HuH-7.5 (cell line): ENCODE measurements at regions not wholly inside any gene's neighbourhood (a gene's known extent, or its start where the extent isn't known, plus 50 kb on each side); places are given as distances from the start of the nearest gene placed in this dataset.
"Not testable (repeated sequence)": the region's sequence is repeated elsewhere in the genome, so short reads cannot be mapped to it uniquely, and the experiment has no call there.

Experiments used
- DNase-seq: peaks from one replicate; pipeline ENCODE4 v3.0.0; 2011; ENCODE audit warnings: low spot score

DNA sequence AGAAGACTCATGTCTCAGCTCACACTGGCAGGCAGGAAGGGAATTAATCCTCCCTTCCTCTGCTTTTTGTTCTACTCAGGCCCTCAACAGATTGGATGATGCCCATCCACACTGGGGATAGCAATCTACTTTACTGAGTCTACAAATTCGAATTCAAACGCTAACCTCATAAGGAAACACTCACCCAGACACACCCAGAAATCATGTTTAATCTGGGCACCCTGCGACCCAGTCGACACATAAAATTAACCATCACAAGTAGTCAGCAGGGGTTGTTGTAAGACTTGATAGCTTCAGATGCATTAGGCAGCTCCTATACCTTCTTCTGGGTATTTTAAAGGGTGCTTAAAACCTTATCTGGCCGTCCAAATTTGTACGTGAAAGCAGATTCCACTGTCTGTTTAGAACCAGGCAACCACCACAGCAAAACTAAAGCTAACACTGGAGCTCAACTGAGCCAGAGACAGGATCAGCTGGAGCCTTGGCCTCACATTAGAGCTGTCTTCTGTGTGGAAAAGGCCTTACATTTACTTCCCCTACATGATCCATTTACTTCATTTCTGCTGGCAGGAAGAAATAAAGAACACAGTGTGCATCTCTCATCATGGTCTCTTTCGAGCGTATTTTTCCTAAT lies 407.3 kb upstream of the PPP2R3A start:
- no peak for DNase-seq

DNA sequence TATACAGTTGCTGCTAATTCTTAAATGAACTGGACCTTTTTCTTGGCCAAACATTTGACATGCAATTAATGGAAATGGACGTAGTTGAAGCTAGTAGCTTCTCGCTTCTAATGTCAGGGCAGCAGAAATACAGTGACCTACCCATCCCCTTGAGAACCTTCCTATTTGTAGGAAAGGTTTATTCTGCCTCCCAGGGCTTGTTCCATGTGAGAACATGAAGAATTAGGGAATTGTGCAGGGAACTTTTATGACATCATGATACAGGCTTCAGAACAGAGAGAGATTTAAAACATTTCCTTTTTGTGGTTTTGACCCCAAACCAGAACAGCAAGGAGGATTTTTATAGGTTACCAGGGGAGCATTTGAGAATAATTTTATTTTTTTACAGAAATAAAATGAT lies 406.6 kb upstream of the PPP2R3A start:
- DNase-seq, result no peak

DNA sequence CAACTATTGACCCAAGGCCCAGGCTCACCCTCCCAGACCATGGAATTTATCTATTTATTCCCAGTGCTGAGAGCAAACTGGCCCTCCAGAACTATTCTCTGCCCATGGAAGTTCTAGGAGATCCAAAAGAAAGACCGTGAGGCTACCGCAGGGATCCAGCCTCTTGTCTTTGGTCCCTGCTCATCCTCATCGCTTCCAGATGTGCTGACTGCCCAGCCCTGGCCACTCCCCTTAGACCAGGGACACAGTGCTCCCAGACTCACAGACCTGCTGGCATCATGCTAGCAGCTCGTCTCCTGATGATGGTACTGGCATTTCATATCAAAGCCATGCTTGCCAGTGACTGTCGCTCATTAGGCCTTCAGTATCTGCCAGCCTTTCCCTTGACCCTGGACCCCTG lies 405.7 kb upstream of the PPP2R3A start:
- no peak for DNase-seq

DNA sequence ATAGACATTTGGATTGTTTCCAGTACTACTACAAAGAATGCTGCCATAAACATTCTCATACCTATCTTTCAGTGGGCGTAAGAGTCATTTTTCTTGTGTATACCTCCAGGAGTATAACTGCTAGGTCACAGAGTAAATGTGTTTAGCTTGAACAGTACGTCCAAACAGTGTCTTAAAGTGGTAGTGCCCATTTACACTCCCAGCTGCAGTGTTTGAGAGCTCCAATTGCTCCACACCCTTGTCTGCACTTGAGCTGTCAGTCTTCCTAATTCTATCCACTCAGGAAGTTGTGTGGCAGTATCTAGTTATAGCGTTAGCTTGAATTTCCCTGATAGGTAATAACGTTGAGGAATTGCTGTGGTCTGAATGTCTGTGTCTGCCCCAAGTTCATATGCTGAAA lies 404.7 kb upstream of the PPP2R3A start:
- no peak for DNase-seq

DNA sequence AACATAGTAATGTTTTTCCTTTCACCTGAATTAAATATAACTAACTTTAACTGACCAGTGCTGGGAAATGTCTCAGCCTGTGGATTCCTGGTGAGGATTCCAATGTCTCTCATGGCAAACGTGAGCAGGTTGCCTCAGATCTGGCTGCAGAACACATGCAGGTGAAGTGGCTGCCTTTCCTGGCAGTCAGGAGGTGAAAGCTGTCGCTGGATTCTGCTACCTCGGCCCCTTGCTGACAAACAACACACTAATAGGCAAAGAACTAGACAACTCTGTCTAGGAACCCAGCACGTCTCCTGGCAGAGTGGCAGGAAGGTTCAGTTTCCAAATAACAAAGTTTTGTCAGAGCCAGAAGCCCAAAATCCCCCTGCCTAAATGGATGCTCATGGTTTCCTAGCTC lies 400.8 kb upstream of the PPP2R3A start:
- DNase-seq, result no peak

DNA sequence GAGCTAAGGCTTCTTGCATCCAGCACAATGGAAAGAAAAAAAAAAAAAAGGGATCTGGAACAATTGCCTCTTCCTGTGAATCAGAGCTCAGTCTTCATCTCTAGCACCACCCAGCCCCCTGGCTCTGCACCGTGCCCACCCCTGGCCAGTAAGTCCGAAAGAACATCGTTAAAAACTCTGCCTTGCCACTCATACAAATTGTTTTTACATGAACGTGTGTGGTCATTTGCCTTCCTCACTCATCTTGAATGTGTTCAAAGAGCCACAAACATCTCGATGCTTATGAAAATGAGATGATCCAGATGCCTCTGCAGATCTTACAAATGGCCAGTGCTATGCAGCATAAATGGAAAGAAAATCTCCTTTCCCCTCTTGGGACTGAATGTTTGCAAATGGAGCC lies 400.0 kb upstream of the PPP2R3A start:
- no peak for DNase-seq

DNA sequence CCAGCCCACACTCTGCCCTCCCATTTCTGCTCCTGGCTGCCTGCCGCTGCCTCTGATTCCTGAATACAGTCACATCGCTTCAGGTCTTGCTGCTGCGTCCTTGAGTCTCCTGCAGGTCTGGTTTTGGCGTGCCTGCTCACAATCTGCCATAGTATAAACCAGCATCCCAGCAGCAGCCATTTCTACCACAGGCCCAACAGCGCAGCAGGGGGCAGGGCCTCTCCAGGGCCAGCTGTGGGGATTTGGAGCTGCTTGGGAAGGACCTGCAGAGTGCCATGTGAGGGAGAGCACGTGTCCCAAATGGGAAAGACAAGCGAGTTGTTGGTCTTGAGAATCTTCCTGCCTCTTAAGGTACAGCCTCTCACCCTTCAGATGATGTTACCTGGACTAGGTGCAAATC lies 398.3 kb upstream of the PPP2R3A start:
- no peak for DNase-seq

DNA sequence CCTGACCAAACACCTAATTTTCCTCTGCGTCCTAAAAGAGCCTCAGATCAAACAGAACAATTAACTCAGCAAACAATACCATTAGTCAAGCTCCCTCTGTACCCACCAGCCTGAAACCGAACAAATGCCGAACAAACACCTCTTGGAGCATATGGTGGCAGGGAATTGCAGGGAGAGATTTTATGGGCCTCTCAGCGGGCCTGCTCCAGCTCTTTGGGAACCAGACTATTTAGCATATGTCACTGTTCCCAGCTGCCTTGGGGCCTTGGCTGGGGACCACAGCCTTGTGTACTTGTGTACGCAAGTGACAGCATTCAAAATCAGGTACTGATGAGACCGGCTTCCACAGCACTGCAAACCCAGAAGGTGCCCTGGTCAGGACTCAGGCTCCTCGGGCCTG lies 388.8 kb upstream of the PPP2R3A start:
- DNase-seq, result no peak

DNA sequence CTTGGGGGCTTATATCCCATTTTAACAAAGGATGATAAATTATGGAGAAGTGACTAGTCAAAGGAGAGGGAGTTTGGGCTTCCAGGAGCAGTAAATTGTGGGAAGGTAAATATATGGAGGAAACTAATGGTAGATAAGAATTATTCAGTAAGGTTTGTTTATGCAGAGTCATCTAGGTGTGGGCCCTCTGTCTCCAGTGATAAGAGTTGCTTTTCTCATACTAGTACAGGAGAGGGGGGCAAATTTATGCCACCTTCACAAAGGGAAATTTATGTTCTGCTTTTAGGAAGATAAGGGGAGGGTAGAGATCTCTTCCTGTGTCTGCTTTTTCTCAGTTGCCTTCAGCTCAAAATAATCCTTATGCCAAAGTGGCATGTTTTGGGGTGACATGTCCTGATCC lies 383.7 kb upstream of the PPP2R3A start:
- no peak for DNase-seq

DNA sequence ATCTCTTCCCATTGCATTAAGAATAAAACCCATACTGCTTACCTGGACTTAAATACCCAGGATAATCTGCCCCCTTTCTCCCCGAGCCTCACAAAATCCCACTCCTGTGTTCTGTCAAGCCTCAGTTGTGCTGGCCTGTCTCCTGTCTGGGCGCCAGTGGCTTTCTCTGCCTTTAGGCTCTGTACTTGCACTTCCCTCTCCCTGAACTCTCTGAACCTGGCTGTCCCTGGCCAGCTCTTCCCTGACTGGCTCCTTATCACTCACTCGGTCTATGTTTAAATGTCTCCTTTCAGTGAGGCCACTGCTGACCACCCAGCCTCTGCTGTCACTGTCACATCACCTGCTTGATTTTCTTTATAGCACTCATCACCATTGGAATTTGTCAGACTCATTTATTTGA lies 382.7 kb upstream of the PPP2R3A start:
- no peak for DNase-seq

DNA sequence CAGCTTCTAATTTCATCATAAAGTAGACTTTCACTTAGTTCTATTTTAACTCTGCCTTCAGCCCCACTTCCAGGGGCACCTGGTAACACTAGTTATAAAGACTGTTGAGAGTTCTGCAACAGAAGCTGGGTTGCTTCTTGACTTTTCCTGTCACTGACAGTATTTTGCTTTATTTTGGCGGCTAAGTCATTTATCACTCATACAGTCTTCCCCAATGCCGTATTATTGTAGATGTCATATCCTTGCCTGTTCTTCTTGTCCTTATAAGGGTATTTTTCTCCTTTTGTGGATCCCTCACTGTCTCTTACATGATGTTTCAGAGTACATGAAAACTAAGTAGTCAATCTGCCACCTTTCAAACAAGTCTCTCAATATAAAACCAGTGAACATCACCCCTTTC lies 369.0 kb upstream of the PPP2R3A start:
- no peak for DNase-seq

DNA sequence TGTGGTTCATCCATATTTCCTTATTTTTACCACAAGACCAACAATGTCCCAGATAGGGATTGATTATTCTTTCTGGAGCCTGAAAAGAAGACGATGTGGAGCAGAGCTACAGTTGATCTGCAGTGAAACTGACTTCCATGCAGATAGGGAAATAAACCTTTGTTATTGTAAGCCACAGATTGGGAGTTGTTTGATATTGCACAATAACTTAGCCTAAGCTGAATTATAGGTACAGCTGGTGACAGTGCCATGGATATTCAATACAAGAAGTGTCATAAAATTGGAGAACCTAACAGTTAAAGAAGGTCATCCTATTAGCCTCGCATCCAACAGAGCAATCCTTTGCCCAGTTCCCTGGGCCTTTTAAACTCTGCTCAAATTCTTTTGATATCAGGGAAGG lies 367.7 kb upstream of the PPP2R3A start:
- DNase-seq, result no peak

DNA sequence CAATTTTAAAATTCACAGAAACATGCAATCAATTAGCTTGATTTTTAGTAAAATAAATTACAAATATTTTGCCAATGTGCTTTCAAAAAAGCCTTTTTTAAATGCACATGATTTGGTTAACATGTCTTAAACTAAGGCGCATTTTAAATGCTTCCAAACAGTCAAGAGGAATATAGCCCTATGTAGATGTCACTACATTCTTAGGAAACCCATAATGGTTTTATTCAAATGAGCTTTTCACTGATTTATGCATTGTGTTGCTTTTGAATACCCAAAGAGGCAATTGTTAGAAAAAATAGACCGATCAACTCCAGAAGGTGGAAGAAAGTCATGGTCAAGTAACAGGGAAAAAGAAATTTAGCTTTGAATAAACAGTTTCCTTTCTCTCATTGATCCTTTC lies 366.9 kb upstream of the PPP2R3A start:
- DNase-seq, result no peak

DNA sequence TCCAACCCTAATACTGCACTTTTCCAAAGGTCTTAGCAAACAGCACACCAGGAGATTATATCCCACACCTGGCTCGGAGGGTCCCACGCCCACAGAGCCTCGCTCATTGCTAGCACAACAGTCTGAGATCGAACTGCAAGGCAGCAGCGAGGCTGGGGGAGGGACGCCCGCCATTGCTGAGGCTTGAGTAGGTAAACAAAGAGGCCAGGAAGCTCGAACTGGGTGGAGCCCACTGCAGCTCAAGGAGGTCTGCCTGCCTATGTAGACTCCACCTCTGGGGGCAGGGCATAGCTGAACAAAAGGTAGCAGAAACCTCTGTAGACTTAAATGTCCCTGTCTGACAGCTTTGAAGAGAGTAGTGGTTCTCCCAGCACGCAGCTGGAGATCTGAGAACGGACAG lies 361.0 kb upstream of the PPP2R3A start:
- DNase-seq, result not testable (repeated sequence)

DNA sequence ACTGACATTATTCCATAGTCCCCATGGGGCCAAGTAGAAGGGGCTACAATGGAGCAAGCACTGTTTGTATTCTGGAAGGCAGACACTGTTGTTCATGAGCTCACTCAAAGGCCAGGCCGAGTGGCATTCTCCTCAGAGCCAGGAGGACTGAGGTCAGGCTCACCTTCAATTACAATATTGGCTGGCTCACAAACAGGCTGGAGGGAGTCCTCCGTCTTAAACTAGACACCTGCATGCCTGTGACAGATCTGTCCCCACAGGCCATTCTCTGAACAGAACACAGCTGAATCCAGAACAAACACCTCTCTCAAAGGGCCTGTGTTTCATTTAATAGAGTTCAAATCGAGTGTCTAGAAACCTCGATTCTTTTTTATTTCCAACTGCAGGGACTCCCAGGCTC lies 347.4 kb upstream of the PPP2R3A start:
- DNase-seq, result no peak

DNA sequence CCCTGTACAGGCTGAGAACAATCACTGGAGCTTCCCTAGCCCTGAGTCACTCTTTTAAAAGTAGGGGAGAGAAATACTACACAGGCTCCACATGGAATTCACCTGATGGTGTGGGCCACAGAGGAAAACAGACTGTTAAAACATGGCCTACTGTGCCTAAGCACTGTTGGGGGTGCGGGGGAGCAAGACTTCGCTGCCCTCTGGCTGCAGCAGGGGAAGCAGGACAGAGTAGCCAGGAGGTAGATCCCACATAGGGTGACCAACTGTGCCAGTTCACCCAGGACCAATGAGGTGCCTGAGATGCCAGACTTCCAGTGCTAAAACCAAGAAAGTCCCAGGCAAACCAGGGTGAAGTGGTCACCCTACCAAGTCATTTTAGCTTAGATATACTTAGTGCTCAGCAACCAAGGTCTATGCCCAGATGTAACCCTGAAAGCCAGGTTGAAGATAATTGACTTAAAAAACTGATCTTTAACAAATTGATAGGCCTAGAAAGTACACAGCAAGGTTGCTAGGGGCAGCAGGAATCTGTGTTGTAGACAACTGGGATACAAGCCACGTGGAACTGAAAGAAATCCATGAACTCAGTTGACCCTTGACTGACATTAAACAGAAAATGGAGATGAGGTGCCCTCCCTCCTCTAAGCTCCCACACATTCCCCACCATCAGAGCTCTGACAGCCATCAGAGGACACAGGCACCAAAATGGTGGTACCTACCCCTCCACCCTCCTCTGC lies 344.2 kb upstream of the PPP2R3A start:
- DNase-seq, result no peak

DNA sequence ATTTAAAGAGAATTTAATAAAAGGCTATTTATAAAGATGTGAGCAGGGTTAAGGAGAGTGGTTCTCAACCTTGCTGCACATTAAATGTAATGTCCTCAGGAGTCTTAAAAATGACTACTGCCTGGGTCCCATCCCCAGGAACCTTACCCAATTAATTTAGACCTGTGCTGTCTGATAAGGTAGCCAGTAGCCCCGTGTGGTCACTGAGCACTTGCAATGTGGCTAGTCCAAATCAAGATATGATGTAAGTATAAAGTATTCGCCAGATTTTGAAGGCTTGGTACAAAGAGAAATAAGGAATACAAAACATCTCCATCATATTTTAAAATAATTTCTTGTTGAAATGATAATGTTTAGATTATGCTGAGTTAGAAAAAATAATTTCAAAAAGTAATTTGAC lies 343.3 kb upstream of the PPP2R3A start:
- no peak for DNase-seq

DNA sequence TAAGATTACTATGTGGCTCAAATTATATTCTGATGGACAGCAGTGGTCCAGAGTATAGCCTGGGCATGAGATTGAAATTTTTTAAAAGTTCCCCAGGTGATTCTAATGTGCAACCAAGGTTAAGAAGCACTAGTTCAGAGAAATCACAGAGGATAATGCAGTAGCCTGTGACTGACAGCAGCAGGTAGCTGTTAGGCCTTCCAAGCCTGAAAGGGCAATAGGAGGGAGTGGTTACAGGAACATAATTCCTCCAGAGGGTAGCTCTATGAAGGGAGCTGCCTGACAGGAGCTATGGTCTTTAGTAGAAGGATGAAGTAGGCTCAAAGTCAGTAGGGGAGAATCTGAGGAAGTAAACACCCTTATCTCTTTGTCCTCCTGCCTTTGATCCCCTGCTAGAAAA lies 342.9 kb upstream of the PPP2R3A start:
- no peak for DNase-seq

DNA sequence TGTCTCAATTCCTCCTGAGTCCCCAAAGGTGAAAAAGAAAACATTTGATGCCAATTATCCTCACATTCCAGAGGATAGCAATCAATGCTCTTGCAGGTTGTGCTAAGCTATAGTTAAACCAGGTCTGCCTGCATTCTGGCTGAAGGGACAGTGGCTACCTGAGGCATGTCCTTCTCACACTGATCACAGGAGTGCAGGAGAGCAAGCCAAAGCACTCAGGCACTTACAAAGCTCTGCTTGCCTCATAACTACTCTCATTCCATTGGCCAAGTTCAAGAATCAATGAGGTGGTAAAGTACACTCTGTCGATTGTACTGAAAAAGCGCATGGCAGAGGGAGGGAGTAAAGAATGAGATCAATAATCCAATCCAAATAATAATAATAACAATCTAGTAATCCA lies 342.0 kb upstream of the PPP2R3A start:
- no peak for DNase-seq

DNA sequence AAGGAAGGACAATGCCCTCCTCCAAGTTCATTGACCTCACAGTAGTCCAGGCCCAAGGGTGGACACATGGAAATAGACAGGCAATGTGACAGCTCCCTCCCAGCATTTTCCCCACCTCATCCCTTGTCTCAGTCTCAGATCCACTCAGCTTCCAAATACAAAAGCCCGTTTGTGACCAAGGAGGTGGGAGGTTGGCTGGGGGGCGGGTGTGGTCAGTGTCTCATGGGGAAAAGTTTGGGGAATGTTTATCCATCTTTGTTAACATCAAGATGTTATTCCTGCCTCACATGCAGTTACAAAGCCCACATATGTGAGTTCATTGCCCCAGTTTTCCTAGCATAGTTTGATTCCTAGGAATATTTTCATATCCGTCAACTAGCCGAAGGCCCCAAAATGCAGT lies 338.5 kb upstream of the PPP2R3A start:
- no peak for DNase-seq

DNA sequence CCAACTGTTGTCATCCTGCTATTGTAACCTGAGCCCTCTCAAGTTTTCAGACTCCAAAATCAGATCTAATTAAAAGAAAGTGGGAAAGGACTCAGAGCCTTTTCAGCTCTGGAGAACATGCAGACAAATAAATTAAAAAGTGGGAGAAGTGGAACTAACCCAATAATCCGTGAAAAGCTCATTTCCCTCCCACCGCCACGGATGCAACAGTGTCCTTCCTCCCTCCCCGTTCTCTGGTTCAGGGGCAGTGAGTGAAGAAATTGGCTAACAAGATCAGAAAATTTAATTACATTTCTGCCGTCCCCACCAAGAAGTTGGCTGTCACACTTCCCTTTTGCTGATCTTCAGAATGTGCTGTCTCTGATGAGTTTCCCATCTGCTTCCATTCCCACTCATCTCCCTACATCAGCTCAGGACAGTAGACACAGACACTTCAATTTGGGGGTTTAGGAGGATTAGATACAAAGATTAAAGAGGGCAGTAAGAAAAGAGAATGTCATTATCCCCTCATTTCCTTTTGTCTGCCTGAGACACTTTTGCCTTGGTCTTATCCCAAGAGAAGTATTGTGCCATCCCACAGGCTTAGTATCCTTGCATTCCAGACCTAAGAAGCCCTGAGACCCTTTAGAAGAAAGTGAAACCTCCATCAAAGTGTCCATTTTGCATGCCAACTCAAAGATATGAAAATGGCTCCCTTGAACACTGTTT lies 335.7 kb upstream of the PPP2R3A start:
- DNase-seq, result no peak

DNA sequence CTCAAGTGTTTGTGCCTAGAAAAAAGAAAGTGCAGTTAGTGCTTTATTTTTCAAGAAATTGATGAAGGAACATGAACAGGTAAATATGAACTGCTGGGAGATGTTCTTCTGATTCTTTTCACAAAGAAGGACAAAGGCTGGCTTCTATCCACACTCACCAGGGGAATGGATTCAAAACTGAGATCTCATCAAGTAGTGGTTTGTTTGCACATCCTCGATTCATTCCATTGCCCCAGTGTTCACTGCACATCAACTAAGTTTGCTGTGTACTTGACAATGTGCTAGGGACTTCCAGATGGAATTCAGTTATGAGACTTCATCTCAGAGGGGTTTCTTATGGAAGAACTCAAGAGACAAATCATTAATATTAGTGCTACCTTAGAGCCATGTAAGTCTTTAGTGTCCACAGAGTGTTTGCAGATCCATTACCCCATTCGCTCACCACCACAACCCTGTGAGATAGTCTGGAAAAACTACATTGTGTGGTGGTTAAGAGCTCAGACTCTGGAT lies 332.9 kb upstream of the PPP2R3A start:
- no peak for DNase-seq

DNA sequence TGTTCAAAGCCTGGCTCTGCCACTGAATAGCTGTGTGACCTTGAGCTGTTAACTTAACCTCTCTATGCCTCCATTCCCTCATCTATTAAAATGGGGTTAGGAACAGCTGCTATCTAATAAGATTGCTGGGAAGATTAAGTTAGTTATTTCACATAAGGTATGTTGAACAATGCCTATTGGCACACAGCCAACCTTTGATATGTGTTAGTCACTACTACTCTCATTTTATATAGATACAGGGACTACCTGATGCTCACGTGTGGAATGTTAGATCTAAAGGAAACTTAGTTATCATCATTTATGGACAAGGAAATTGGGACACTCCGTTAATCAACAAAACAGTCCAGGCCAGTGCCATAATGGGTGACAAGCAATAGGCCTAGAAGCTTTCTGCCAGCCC lies 332.4 kb upstream of the PPP2R3A start:
- DNase-seq, result no peak
